Caco-2 (cell line): ENCODE measurements at regions not wholly inside any gene's neighbourhood (a gene's known extent, or its start where the extent isn't known, plus 50 kb on each side); places are given as distances from the start of the nearest gene placed in this dataset.

Experiments
- BruUV-seq: library from RNA; stranded (reverse); fragments of 400-500 nt; replicated peaks from 2 replicates; lab custom pipeline; 2021; lab: Mats Ljungman, UMichigan
- CTCF ChIA-PET: fragments of 300-600 bp; sonication (Branson Sonifier 250); formaldehyde crosslinking; loops from one replicate; lab custom pipeline; 2022; ENCODE audit warnings: antibody characterized with exemption; lab: Charles Lee
- POLR2A ChIA-PET: fragments of 300-600 bp; sonication (Branson Sonifier 250); formaldehyde crosslinking; loops from one replicate; lab custom pipeline; 2022; ENCODE audit warnings: antibody characterized with exemption; lab: Charles Lee
- DNase-seq, 2 experiments: peaks; one replicate each; pipeline versions ENCODE4 v3.0.0 to v3.0.0-alpha.2; 2020 to 2022
- H3K27me3 ChIP-seq: replicated peaks from 2 replicates; pipeline ENCODE4 v1.6.0; 2011; ENCODE audit warnings: low read length; ENCODE audit not compliant: control insufficient read depth, insufficient read depth
- H3K36me3 ChIP-seq: 2 replicates; pipeline ENCODE4 v1.5.1; 2011; ENCODE audit warnings: low read length; ENCODE audit not compliant: control insufficient read depth, insufficient read depth
- H3K4me1 ChIP-seq: fragments of 250-450 bp; sonication (Bioruptor Pico); 2 replicates; pipeline ENCODE4 v1.5.1; 2020; ENCODE audit warnings: mild to moderate bottlenecking
- H3K4me3 ChIP-seq: 2 replicates; pipeline ENCODE4 v1.5.1; 2011; ENCODE audit warnings: low read depth, mild to moderate bottlenecking, control low read depth, low read length
- H3K9me3 ChIP-seq: fragments of 250-450 bp; sonication (Bioruptor Pico); 2 replicates; pipeline ENCODE4 v1.5.1; 2020; ENCODE audit warnings: mild to moderate bottlenecking, moderate library complexity
- H3K27ac Mint-ChIP-seq: one replicate; pipeline ENCODE4 v1.8.0; 2022; ENCODE audit warnings: mixed read lengths; ENCODE audit not compliant: unreplicated experiment
- H3K27me3 Mint-ChIP-seq: one replicate; pipeline ENCODE4 v1.8.0; 2022; ENCODE audit warnings: mixed read lengths; ENCODE audit not compliant: insufficient read depth, unreplicated experiment
- H3K36me3 Mint-ChIP-seq: one replicate; pipeline ENCODE4 v1.8.0; 2022; ENCODE audit warnings: mild to moderate bottlenecking, mixed read lengths; ENCODE audit not compliant: insufficient read depth, unreplicated experiment
- H3K4me1 Mint-ChIP-seq: one replicate; pipeline ENCODE4 v1.8.0; 2022; ENCODE audit warnings: low read depth, mixed read lengths; ENCODE audit not compliant: unreplicated experiment
- H3K4me3 Mint-ChIP-seq: one replicate; pipeline ENCODE4 v1.8.0; 2022; ENCODE audit warnings: mild to moderate bottlenecking, moderate library complexity, mixed read lengths; ENCODE audit not compliant: unreplicated experiment
- H3K9me3 Mint-ChIP-seq: one replicate; pipeline ENCODE4 v1.8.0; 2022; ENCODE audit warnings: mixed read lengths; ENCODE audit not compliant: unreplicated experiment
- CTCF ChIP-seq, 2 experiments: fragments of 200-600 bp in 1 of 2; IDR thresholded peaks; 1 replicate in 1 of 2; 2 replicates in 1 of 2; pipeline versions ENCODE4 v1.5.1 to v1.8.0; 2011 to 2022; ENCODE audit warnings: antibody characterized with exemption in 1 of 2, control low read depth in 1 of 2, inconsistent platforms in 1 of 2, low read depth in 1 of 2, low read length in 1 of 2, mild to moderate bottlenecking in 1 of 2, moderate library complexity in 1 of 2; ENCODE audit not compliant: insufficient read depth in 1 of 2, severe bottlenecking in 1 of 2, unreplicated experiment in 1 of 2
- intact Hi-C: fragments of 100-400 bp; cut with micrococcal nuclease; formaldehyde crosslinking; loops from one replicate; pipeline ENCODE4 v1.10.0; 2022; ENCODE audit not compliant: unreplicated experiment

GRCh38 chr5:158514319-158514985 is 585.3 kb downstream of the EBF1 start:
- Histone ChIP-seq H3K36me3 (no peaks in the 10 kb centered on the region), H3K27me3 (no peaks in the 10 kb centered on the region), H3K4me1 (no peaks in the 10 kb centered on the region), H3K9me3 (no peaks in the 10 kb centered on the region), H3K4me3 (no peak overlapping the region)
- BruUV-seq, result no TSS peak
- ChIA-PET CTCF (no interaction called here), POLR2A (no interaction called here)
- H3K9me3 Mint-ChIP-seq, result no peaks in the 10 kb centered on the region
- no peak for TF ChIP-seq CTCF (IDR thresholded peaks at IDR 0.05; ENCODE audit: insufficient read depth in 1 of 2, low read depth in 1 of 2, low read length in 1 of 2, severe bottlenecking in 1 of 2, unreplicated experiment in 1 of 2)
- intact Hi-C loops, result no loop called here
- no peaks in the 10 kb centered on the region for H3K36me3 Mint-ChIP-seq
- no peak for DNase-seq
- no peak overlapping the region for H3K27ac Mint-ChIP-seq
- no peak overlapping the region for H3K4me3 Mint-ChIP-seq
- peaks cover 4% of the 10 kb centered on the region for H3K27me3 Mint-ChIP-seq
- no peaks in the 10 kb centered on the region for H3K4me1 Mint-ChIP-seq

- Histone ChIP-seq H3K4me3 (no peak overlapping the region), H3K36me3 (no peaks in the 10 kb centered on the region), H3K9me3 (no peaks in the 10 kb centered on the region), H3K27me3 (no peaks in the 10 kb centered on the region), H3K4me1 (no peaks in the 10 kb centered on the region)
- peaks cover 4% of the 10 kb centered on the region for H3K27me3 Mint-ChIP-seq
- ChIA-PET POLR2A (no interaction called here), CTCF (no interaction called here)
- no peaks in the 10 kb centered on the region for H3K4me1 Mint-ChIP-seq
- H3K4me3 Mint-ChIP-seq, result no peak overlapping the region
- H3K9me3 Mint-ChIP-seq, result no peaks in the 10 kb centered on the region
- BruUV-seq, result no TSS peak
- no peak for DNase-seq
- TF ChIP-seq CTCF (IDR thresholded peaks at IDR 0.05; ENCODE audit: insufficient read depth in 1 of 2, low read depth in 1 of 2, low read length in 1 of 2, severe bottlenecking in 1 of 2, unreplicated experiment in 1 of 2), result no peak
- H3K27ac Mint-ChIP-seq, result no peak overlapping the region
- no peaks in the 10 kb centered on the region for H3K36me3 Mint-ChIP-seq
- intact Hi-C loops, result no loop called here
Observed at GRCh38 chr5:158513490-158514318, 586.0 kb downstream of the EBF1 start.

GRCh38 chr5:158511454-158511853 is 588.3 kb downstream of the EBF1 start:
- ChIA-PET POLR2A (no interaction called here), CTCF (no interaction called here)
- Mint-ChIP-seq H3K4me3 (no peak overlapping the region), H3K27ac (no peak overlapping the region), H3K9me3 (peaks cover 11% of the 10 kb centered on the region), H3K36me3 (no peaks in the 10 kb centered on the region), H3K4me1 (no peaks in the 10 kb centered on the region), H3K27me3 (peaks cover 4% of the 10 kb centered on the region)
- DNase-seq, result no peak
- intact Hi-C loops, result no loop called here
- Histone ChIP-seq H3K4me1 (no peaks in the 10 kb centered on the region), H3K36me3 (no peaks in the 10 kb centered on the region), H3K27me3 (no peaks in the 10 kb centered on the region), H3K4me3 (no peak overlapping the region), H3K9me3 (peaks cover 2% of the 10 kb centered on the region; the same call in 1 of the 2 replicates)
- no peak for TF ChIP-seq CTCF (IDR thresholded peaks at IDR 0.05; ENCODE audit: insufficient read depth in 1 of 2, low read depth in 1 of 2, low read length in 1 of 2, severe bottlenecking in 1 of 2, unreplicated experiment in 1 of 2)
- BruUV-seq, result no TSS peak
